Smooth muscle cell (in vitro differentiated cells): ENCODE measurements at regions not wholly inside any gene's neighbourhood (a gene's known extent, or its start where the extent isn't known, plus 50 kb on each side); places are given as distances from the start of the nearest gene placed in this dataset.

ENCODE experiments used
- DNase-seq: peaks from one replicate; lab custom pipeline; 2025; ENCODE audit not compliant: unreplicated experiment; lab: John Stamatoyannopoulos, UW
- H2AFZ ChIP-seq: fragments of 200-600 bp; sonication (generic); 2 replicates; pipeline ENCODE4 v1.6.0; 2016; ENCODE audit warnings: antibody characterized with exemption, low read depth, mild to moderate bottlenecking
- H3F3A ChIP-seq: fragments of 200-600 bp; sonication (generic); 2 replicates; pipeline ENCODE4 v1.6.0; 2017; ENCODE audit warnings: antibody characterized with exemption, low read depth
- H3K27ac ChIP-seq: fragments of 200-600 bp; sonication (generic); 2 replicates; pipeline ENCODE4 v1.5.1; 2016; ENCODE audit warnings: low read depth, mild to moderate bottlenecking
- H3K27me3 ChIP-seq: fragments of 200-600 bp; sonication (generic); 2 replicates; pipeline ENCODE4 v1.6.1; 2016; ENCODE audit warnings: low read depth, mild to moderate bottlenecking
- H3K36me3 ChIP-seq: fragments of 200-600 bp; sonication (generic); 2 replicates; pipeline ENCODE4 v1.5.1; 2016; ENCODE audit warnings: low read depth
- H3K4me1 ChIP-seq: fragments of 200-600 bp; sonication (generic); 2 replicates; pipeline ENCODE4 v1.5.1; 2016; ENCODE audit warnings: low read depth
- H3K4me2 ChIP-seq: fragments of 200-600 bp; sonication (generic); 2 replicates; pipeline ENCODE4 v1.6.0; 2016; ENCODE audit warnings: mild to moderate bottlenecking
- H3K4me3 ChIP-seq: fragments of 200-600 bp; sonication (generic); 2 replicates; pipeline ENCODE4 v1.5.1; 2016; ENCODE audit warnings: mild to moderate bottlenecking
- H3K79me2 ChIP-seq: fragments of 200-600 bp; sonication (generic); 2 replicates; pipeline ENCODE4 v1.6.0; 2016; ENCODE audit warnings: low read depth, mild to moderate bottlenecking
- H3K9ac ChIP-seq: fragments of 200-600 bp; sonication (generic); 2 replicates; pipeline ENCODE4 v1.6.0; 2016; ENCODE audit warnings: low read depth
- H3K9me3 ChIP-seq: fragments of 200-600 bp; sonication (generic); replicated peaks from 2 replicates; pipeline ENCODE4 v1.5.1; 2016; ENCODE audit warnings: low read depth
- H4K20me1 ChIP-seq: fragments of 200-600 bp; sonication (generic); 2 replicates; pipeline ENCODE4 v1.6.0; 2016; ENCODE audit warnings: low read depth
- WGBS: methylation state at CpG from one replicate; pipeline ENCODE4 v1.1.7; 2016; ENCODE audit warnings: low lambda C conversion rate; 5-methylcytosine and 5-hydroxymethylcytosine counted together
- TF ChIP-seq, protein P1 (sequence below): fragments of 200-600 bp; sonication (generic); IDR thresholded peaks from 2 replicates; pipeline ENCODE4 v1.5.1; 2017; ENCODE audit warnings: borderline replicate concordance, mild to moderate bottlenecking, antibody characterized with exemption; ENCODE audit not compliant: insufficient read depth, poor library complexity, severe bottlenecking

DNA sequence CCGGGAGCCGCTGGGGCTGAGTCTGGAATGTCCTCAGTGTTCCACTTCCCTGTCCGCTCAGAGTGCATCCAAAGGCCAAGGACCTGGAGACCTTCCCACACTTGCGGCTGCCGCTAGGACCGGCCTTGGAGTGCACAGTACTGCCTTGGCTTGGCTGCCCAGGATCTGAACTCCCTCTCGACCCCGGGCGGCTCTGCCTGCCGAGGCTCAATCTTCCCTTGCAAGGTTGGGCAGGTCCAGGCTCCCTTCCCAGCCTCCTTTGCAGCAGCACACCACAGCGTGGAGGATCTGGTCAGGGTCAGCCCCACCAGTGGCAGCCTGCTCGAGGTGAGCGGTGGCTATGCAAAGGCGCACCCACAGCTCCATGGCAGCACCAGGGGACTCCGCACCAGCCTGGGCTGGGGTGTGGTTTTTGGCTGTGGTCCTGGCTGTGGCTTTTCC, 69.2 kb downstream of the PLXNA1 start:
- H3K36me3 ChIP-seq: no peaks in the 10 kb centered on the region
- H2AFZ ChIP-seq: no peak overlapping the region
- no peak overlapping the region for H3K4me2 ChIP-seq
- H3K4me3 ChIP-seq: no peak overlapping the region
- DNase-seq: no peak
- H3K9me3 ChIP-seq: peaks cover 6% of the 10 kb centered on the region
- no peaks in the 10 kb centered on the region for H3K27me3 ChIP-seq
- WGBS: 93% methylated on average over 15 of the region's 15 CpGs
- H3K79me2 ChIP-seq: no peaks in the 10 kb centered on the region
- H4K20me1 ChIP-seq: no peaks in the 10 kb centered on the region
- H3F3A ChIP-seq: no peaks in the 10 kb centered on the region
- H3K4me1 ChIP-seq: no peaks in the 10 kb centered on the region
- TF ChIP-seq, protein P1, sequence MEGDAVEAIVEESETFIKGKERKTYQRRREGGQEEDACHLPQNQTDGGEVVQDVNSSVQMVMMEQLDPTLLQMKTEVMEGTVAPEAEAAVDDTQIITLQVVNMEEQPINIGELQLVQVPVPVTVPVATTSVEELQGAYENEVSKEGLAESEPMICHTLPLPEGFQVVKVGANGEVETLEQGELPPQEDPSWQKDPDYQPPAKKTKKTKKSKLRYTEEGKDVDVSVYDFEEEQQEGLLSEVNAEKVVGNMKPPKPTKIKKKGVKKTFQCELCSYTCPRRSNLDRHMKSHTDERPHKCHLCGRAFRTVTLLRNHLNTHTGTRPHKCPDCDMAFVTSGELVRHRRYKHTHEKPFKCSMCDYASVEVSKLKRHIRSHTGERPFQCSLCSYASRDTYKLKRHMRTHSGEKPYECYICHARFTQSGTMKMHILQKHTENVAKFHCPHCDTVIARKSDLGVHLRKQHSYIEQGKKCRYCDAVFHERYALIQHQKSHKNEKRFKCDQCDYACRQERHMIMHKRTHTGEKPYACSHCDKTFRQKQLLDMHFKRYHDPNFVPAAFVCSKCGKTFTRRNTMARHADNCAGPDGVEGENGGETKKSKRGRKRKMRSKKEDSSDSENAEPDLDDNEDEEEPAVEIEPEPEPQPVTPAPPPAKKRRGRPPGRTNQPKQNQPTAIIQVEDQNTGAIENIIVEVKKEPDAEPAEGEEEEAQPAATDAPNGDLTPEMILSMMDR: no peak
- H3K9ac ChIP-seq: no peak overlapping the region
- H3K27ac ChIP-seq: no peak overlapping the region

DNA sequence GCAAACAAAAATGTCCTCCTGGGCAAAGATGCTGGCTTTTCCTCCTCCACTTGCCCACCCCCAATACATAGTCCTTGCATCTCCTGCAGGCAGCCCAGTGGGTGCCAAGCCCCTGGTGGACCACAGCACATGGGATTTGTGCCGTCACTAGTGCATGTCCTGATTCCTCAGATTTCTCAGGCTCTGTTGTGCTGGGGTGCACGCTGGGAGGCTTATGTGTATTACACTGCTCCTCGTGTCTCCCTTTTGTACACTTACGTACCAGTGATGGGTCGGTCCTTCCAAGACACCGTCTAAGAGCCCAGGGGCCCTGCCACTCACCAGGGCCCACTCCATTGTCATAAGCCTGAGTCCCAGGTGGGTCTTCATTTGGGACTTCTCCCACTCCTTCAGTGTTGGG, 70.1 kb downstream of the PLXNA1 start:
- no peak overlapping the region for H3K9ac ChIP-seq
- no peaks in the 10 kb centered on the region for H3F3A ChIP-seq
- 96% methylated on average over 6 of the region's 6 CpGs for WGBS
- H3K9me3 ChIP-seq: peaks cover 9% of the 10 kb centered on the region
- H3K4me3 ChIP-seq: no peak overlapping the region
- TF ChIP-seq, protein P1: no peak
- no peaks in the 10 kb centered on the region for H3K36me3 ChIP-seq
- H3K79me2 ChIP-seq: no peaks in the 10 kb centered on the region
- H2AFZ ChIP-seq: no peak overlapping the region
- no peak overlapping the region for H3K27ac ChIP-seq
- no peaks in the 10 kb centered on the region for H3K27me3 ChIP-seq
- no peak overlapping the region for H3K4me2 ChIP-seq
- H3K4me1 ChIP-seq: no peaks in the 10 kb centered on the region
- DNase-seq: no peak
- H4K20me1 ChIP-seq: no peaks in the 10 kb centered on the region

DNA sequence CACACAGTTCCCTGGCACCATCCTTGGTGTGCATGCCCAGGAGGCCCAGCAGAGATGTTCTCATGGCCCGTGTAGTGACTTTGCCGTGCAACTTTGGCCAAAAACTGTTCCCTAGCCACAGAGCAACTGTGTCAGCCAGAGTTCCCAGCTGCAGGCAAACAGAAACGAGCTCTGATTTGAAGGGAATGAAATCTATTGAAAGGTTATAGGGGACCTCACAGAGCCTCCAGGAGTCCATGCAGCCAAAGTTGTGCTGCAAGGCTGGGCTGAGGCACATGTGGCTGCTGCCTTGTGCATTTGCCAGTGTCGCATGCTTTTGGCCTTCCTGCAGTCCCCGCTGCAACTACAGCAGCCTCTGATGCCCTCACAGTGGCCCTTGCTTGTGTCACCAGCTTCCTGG, 70.5 kb downstream of the PLXNA1 start:
- H3K9ac ChIP-seq: no peak overlapping the region
- DNase-seq: no peak
- no peaks in the 10 kb centered on the region for H3F3A ChIP-seq
- no peak overlapping the region for H2AFZ ChIP-seq
- H3K36me3 ChIP-seq: no peaks in the 10 kb centered on the region
- no peaks in the 10 kb centered on the region for H4K20me1 ChIP-seq
- peaks cover 9% of the 10 kb centered on the region for H3K9me3 ChIP-seq
- no peaks in the 10 kb centered on the region for H3K27me3 ChIP-seq
- no peak overlapping the region for H3K4me2 ChIP-seq
- H3K4me3 ChIP-seq: no peak overlapping the region
- TF ChIP-seq, protein P1: no peak
- no peaks in the 10 kb centered on the region for H3K4me1 ChIP-seq
- H3K79me2 ChIP-seq: no peaks in the 10 kb centered on the region
- no peak overlapping the region for H3K27ac ChIP-seq
- WGBS: 95% methylated on average over 5 of the region's 5 CpGs

DNA sequence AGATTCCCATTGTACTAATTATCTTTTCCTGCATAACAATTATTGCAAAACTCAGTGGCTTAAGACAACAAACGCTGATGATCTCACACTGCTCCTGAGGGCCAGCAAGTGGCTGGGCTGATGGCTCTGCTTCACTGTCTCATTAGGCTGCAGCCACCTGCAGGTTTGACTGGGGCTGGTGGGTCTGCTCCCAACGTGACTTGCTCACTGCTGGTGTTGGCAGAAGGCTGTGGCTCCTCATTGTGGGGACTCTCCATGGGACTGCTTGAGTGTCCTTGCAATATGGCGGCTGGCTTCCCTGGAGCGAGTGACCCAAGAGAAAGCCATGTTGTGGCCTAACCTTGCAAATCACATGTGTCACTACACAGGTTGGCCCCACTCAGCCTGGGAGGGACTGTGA, 71.1 kb downstream of the PLXNA1 start:
- TF ChIP-seq, protein P1: no peak
- H3K4me1 ChIP-seq: no peaks in the 10 kb centered on the region
- no peak overlapping the region for H3K4me3 ChIP-seq
- H3K79me2 ChIP-seq: no peaks in the 10 kb centered on the region
- 89% methylated on average over 4 of the region's 4 CpGs for WGBS
- no peaks in the 10 kb centered on the region for H3F3A ChIP-seq
- no peak overlapping the region for H3K9ac ChIP-seq
- no peaks in the 10 kb centered on the region for H4K20me1 ChIP-seq
- no peaks in the 10 kb centered on the region for H3K27me3 ChIP-seq
- H3K9me3 ChIP-seq: peaks cover 9% of the 10 kb centered on the region
- no peak overlapping the region for H2AFZ ChIP-seq
- H3K36me3 ChIP-seq: no peaks in the 10 kb centered on the region
- H3K4me2 ChIP-seq: no peak overlapping the region
- DNase-seq: no peak
- H3K27ac ChIP-seq: no peak overlapping the region
